Effector memory CD8-positive, alpha-beta T cell (primary cell): ENCODE measurements at regions not wholly inside any gene's neighbourhood (a gene's known extent, or its start where the extent isn't known, plus 50 kb on each side); places are given as distances from the start of the nearest gene placed in this dataset.

Experiments
- ATAC-seq: fragments of 150-1000 bp; cut with Tn5 transposase; replicated peaks from 2 replicates; pipeline ENCODE4 v1.10.0; 2021; ENCODE audit warnings: mild to moderate bottlenecking, moderate library complexity
- DNase-seq, 3 experiments: peaks; one replicate each; pipeline ENCODE4 v3.0.0; 2021
- H3K27ac Mint-ChIP-seq, 2 donors: one replicate each; pipeline ENCODE4 v1.8.0; 2022; ENCODE audit warnings: mild to moderate bottlenecking in 2 of 2, mixed read lengths in 2 of 2, moderate library complexity in 2 of 2
- H3K27me3 Mint-ChIP-seq, 2 donors: one replicate each; pipeline ENCODE4 v1.8.0; 2022; ENCODE audit warnings: mixed read lengths in 2 of 2
- H3K36me3 Mint-ChIP-seq: one replicate; pipeline ENCODE4 v1.8.0; 2022; ENCODE audit warnings: mild to moderate bottlenecking, moderate library complexity, mixed read lengths; ENCODE audit not compliant: insufficient read depth
- H3K4me1 Mint-ChIP-seq, 2 donors: one replicate each; pipeline ENCODE4 v1.8.0; 2022; ENCODE audit warnings: low read depth in 2 of 2, mixed read lengths in 2 of 2
- H3K4me3 Mint-ChIP-seq, 2 donors: one replicate each; pipeline ENCODE4 v1.8.0; 2022; ENCODE audit warnings: mild to moderate bottlenecking in 2 of 2, mixed read lengths in 2 of 2, moderate library complexity in 2 of 2
- H3K9me3 Mint-ChIP-seq, 2 donors: one replicate each; pipeline ENCODE4 v1.8.0; 2022; ENCODE audit warnings: mixed read lengths in 2 of 2

DNA sequence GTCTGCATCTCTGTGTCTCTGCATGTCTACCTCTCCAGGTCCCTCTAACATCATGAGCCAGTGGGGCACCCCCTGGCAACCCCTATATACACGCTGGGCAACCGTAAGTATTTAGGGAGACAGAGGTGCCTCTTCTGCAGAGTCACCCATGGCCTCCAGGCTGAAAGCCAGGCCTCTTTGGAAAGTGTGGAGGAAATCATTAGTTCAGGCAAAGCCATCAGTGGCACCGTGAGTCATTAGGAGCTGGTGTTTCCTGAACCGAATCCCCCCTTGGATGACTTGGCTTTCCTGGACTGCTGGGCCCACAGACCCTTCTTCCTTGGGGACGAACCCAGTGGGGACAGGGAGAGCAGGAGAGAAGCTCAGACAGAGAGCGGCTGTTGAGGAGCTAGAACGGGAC lies 174.8 kb downstream of the OLFM1 start:
- no peak overlapping the region for H3K27ac Mint-ChIP-seq
- H3K4me1 Mint-ChIP-seq: no peaks in the 10 kb centered on the region
- no peaks in the 10 kb centered on the region for H3K9me3 Mint-ChIP-seq
- DNase-seq (no peak), ATAC-seq (no peak)
- H3K27me3 Mint-ChIP-seq: peaks cover 13 to 19% of the 10 kb centered on the region in 2 donors
- H3K36me3 Mint-ChIP-seq: no peaks in the 10 kb centered on the region
- H3K4me3 Mint-ChIP-seq: no peak overlapping the region

DNA sequence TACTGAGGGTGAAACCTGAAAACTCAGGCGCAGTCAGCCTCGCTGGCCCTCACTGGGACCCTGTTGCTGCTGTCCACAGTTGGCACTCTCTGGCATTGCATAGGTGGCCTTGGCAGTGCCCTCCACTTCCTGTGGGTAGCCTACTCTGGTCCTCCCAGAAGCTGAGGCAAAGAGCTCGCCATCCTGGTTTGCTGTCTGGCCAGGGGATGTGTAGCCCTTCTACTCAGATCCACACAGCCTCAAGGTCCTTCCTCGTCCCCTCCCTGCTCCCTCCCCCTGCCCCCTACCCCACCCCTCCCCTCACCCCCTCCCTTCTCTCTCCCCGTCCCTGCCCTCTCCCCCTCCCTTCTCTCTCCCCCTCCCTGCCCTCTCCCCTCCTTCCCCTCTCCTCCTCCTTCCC lies 176.0 kb downstream of the OLFM1 start:
- ATAC-seq (no peak), DNase-seq (no peak)
- H3K4me1 Mint-ChIP-seq: no peaks in the 10 kb centered on the region
- no peak overlapping the region for H3K27ac Mint-ChIP-seq
- no peak overlapping the region for H3K4me3 Mint-ChIP-seq
- no peaks in the 10 kb centered on the region for H3K9me3 Mint-ChIP-seq
- peaks cover 13 to 29% of the 10 kb centered on the region in 2 donors for H3K27me3 Mint-ChIP-seq
- no peaks in the 10 kb centered on the region for H3K36me3 Mint-ChIP-seq

DNA sequence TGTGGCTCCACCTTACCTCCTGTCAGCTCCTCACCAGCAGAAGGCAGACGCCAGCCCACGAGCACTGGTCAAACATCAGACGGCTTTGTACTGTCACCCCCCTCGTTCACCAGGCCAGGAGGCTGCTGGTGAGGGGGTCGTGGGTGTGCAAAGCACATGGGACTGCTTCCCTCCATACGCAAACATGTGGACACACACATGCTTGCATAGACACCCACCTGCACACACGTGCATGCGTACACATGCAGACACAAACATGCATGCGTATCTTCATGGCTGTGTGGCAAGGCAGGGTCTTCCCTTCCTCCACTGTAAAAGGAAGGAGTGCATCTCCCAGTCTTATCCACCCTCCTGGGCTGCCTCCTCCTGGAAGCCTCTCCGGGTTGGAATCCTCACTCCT lies 178.5 kb downstream of the OLFM1 start:
- H3K36me3 Mint-ChIP-seq: no peaks in the 10 kb centered on the region
- H3K27me3 Mint-ChIP-seq: peaks cover 13 to 36% of the 10 kb centered on the region in 2 donors
- H3K4me1 Mint-ChIP-seq: no peaks in the 10 kb centered on the region
- no peak for ATAC-seq
- H3K27ac Mint-ChIP-seq: no peak overlapping the region
- no peak overlapping the region for H3K4me3 Mint-ChIP-seq
- peaks cover 0 to 3% of the 10 kb centered on the region in 2 donors for H3K9me3 Mint-ChIP-seq
- no peak for DNase-seq

DNA sequence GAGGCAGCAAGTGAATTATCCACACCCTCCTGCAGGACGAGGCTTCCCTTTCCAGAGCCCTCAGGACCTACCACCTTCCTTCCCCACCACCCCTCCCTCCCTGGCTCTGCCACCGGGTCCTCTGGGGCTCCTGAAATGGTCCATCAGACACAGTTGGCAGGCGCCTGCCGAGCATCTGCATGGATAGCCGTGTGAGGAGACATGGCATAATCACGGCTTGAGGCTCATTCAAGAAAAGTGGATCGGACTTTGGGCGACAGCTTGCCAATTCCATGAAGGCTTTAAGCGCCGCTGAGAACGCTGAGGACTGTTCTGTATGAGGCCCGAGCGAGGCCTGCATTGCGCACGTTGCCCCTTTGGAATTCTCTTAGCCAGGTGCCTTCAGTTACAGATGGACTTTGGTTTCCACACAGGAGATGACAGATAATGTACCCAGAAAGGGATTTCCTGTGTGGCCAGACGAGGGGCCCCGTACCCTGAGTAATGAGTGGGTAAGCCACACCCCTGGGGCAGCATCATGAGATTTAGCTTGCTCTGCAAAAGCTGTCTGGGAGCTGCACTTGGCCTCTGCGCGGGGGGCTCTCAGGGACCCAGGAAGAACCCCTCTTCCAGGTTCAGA lies 179.8 kb downstream of the OLFM1 start:
- Mint-ChIP-seq H3K9me3 (peaks cover 0 to 3% of the 10 kb centered on the region in 2 donors), H3K4me3 (no peak overlapping the region), H3K27me3 (peaks cover 26 to 50% of the 10 kb centered on the region in 2 donors), H3K27ac (no peak overlapping the region), H3K36me3 (no peaks in the 10 kb centered on the region), H3K4me1 (no peaks in the 10 kb centered on the region)
- ATAC-seq (no peak), DNase-seq (no peak)

DNA sequence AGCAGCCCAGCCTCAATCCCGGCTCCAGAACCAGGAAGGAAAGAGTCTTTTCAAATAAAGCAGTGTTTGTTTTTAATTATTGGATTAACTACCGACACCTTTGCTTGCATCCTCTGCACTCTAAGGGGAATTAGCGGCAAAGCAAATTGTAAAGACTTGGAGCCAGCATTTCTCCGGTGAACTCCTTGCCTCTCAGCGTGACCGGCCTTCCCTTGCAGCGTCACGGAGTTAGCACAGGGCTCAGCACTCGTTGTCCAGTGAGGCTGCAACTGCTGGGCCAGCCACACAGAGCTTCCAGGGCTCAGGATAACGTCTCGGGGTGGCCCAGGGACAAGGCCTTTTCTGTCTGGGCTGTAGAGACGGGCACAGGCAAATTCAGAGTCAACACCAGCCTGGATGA lies 180.6 kb downstream of the OLFM1 start:
- H3K4me1 Mint-ChIP-seq: no peaks in the 10 kb centered on the region
- H3K4me3 Mint-ChIP-seq: no peak overlapping the region
- DNase-seq: no peak
- ATAC-seq: no peak
- H3K27ac Mint-ChIP-seq: no peak overlapping the region
- no peaks in the 10 kb centered on the region for H3K36me3 Mint-ChIP-seq
- H3K9me3 Mint-ChIP-seq: peaks cover 0 to 3% of the 10 kb centered on the region in 2 donors
- H3K27me3 Mint-ChIP-seq: peaks cover 27 to 57% of the 10 kb centered on the region in 2 donors

DNA sequence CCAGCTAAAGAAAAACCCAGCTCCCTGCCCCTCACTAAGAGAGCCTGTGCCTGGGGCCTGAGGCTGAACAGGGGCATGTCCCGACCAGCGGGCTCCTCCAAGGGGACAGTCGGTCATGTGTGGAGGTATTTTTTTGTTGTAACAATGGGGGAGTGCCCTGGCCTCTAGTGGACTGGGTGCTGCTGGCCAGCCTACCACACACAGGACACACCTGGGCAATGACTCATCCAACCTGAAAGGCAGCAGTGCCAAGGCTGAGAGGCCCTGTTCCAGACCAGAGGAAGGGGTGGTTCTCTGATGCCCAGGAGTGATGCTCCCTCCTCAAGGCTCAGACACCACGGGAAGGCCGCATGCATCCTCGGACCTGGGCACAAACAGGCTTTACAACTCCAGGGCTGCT lies 181.5 kb downstream of the OLFM1 start:
- DNase-seq: no peak
- H3K27me3 Mint-ChIP-seq: peaks cover 32 to 67% of the 10 kb centered on the region in 2 donors
- H3K4me3 Mint-ChIP-seq: no peak overlapping the region
- no peak overlapping the region for H3K27ac Mint-ChIP-seq
- no peaks in the 10 kb centered on the region for H3K36me3 Mint-ChIP-seq
- peaks cover 0 to 3% of the 10 kb centered on the region in 2 donors for H3K9me3 Mint-ChIP-seq
- no peaks in the 10 kb centered on the region for H3K4me1 Mint-ChIP-seq
- no peak for ATAC-seq

DNA sequence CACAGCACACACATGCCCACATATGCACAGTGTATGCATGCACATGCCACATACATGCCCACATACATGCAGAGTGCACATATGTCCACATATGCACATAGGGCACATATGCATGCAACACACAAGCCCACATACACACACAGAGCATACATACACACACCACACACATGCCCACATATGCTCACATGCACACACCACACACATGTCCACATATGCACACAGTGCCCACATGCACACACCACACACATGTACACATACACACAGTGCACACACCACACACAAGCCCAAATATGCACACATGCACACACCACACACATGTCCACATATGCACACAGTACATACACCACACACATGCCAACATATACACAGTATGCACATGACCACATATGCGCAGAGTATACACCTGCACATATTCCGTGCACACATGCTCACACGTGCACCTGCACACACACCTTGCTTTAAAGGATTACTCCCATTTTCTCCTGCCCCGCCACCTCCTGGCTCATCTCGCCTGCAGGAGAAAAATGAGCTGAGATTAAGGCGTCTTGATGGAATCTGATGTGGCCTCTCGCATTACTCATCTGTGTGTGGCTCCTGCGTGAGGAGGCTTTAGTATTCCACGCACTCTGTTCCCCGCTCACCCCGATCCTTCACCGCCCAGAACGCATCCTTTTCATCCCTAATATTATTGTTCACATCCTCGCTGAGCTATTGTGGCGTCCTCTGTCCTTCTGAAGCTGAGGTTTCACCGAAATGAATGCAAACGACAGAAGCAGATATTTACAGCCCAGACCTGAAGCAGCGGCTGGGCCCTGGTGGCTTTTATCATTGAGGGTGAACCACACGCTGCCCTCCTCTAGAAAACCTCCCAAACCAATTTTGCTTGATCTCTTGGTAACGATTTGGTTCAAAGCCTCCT lies 182.7 kb downstream of the OLFM1 start:
- no peak for ATAC-seq
- H3K4me3 Mint-ChIP-seq: no peak overlapping the region
- peaks cover 37 to 73% of the 10 kb centered on the region in 2 donors for H3K27me3 Mint-ChIP-seq
- no peak overlapping the region for H3K27ac Mint-ChIP-seq
- no peak for DNase-seq
- H3K4me1 Mint-ChIP-seq: no peaks in the 10 kb centered on the region
- H3K36me3 Mint-ChIP-seq: no peaks in the 10 kb centered on the region
- peaks cover 0 to 3% of the 10 kb centered on the region in 2 donors for H3K9me3 Mint-ChIP-seq

DNA sequence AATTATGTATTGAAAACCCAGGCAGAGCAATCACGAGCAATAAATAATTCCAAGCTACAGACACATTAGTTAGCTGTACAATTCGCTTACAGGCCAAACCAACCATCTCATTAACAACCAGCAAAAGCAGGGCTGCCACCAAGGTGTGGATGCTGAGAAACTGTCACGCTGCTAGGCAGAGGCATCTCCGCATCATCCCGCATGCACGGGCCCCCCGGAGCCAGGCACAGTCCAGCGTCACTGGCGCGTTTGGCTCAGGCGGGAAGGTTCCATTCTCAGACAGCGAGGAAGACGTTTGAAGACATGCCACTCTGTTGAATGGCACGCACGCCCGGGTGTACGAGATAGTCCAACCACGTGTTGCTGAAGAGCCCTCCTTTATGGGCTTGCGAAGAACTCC lies 184.0 kb downstream of the OLFM1 start:
- Mint-ChIP-seq H3K36me3 (no peaks in the 10 kb centered on the region), H3K9me3 (peaks cover 0 to 3% of the 10 kb centered on the region in 2 donors), H3K27ac (no peak overlapping the region), H3K27me3 (peaks cover 36 to 74% of the 10 kb centered on the region in 2 donors), H3K4me3 (no peak overlapping the region), H3K4me1 (no peaks in the 10 kb centered on the region)
- ATAC-seq: no peak
- no peak for DNase-seq

DNA sequence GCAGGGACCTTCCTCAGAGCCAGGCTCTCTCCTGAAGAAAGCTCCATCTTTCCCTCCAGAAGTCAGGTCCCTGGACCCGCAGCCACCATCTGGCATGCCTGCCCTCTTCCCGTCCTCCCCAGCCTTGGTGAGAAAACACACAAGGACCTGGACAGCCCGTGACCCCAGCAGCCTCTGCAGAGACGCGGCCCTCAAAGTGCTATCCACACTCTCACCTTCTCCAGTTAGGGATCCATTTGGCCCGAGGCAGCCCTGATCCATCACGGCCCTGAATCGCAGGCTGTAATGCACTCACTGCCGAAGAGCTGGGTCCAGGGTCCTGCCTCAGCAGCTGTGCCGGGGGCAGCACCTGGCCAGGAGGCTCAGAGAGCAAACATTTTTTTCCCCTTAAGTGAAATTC lies 185.1 kb downstream of the OLFM1 start:
- Mint-ChIP-seq H3K27ac (no peak overlapping the region), H3K36me3 (no peaks in the 10 kb centered on the region), H3K27me3 (peaks cover 37 to 75% of the 10 kb centered on the region in 2 donors), H3K4me3 (no peak overlapping the region), H3K9me3 (peaks cover 0 to 3% of the 10 kb centered on the region in 2 donors), H3K4me1 (no peaks in the 10 kb centered on the region)
- no peak for DNase-seq
- ATAC-seq: no peak

DNA sequence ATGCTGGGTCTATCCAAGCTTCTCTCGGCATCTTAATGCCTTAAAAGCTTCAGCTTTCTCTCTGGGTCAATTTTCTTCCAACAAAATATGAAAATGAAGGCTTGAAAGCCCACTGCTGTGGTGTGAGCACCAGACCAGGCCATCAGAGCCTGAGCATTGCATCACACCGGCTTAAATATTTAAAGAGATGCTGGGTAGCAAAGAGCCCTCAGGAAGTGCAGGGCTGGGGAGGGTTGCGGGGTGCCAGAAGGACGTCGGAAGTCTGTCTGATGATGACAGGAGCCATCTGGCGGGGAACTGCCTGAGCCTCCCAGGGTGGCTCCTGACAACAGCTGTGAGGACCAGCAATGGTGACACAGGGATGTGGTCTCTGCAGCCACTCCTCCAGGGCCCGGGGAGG lies 185.5 kb downstream of the OLFM1 start:
- no peaks in the 10 kb centered on the region for H3K4me1 Mint-ChIP-seq
- H3K27me3 Mint-ChIP-seq: peaks cover 37 to 75% of the 10 kb centered on the region in 2 donors
- H3K9me3 Mint-ChIP-seq: peaks cover 0 to 3% of the 10 kb centered on the region in 2 donors
- DNase-seq (no peak), ATAC-seq (no peak)
- H3K4me3 Mint-ChIP-seq: no peak overlapping the region
- no peaks in the 10 kb centered on the region for H3K36me3 Mint-ChIP-seq
- H3K27ac Mint-ChIP-seq: no peak overlapping the region

DNA sequence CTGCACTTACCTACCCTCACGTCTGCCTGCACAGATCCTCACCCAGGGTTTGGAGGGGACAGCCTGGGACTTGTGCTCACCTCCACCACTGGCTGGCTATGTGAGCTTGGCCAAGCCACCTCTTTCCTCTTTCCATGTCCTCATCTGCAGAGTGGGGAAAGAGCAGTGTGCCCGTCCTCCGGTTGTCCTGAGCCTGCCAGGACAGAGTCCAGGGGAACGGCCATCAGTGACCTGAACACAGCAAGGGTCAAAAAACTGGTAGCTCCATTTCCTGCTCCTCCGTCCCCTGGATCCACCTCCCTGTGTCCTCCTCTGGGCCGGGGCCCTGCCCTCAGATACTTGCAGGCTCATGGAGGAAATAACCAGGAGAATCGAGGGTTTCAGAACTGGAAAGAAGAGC lies 187.7 kb downstream of the OLFM1 start:
- H3K9me3 Mint-ChIP-seq: peaks cover 0 to under 1% of the 10 kb centered on the region in 2 donors
- ATAC-seq: no peak
- no peak for DNase-seq
- H3K36me3 Mint-ChIP-seq: no peaks in the 10 kb centered on the region
- H3K4me3 Mint-ChIP-seq: no peak overlapping the region
- no peaks in the 10 kb centered on the region for H3K4me1 Mint-ChIP-seq
- H3K27ac Mint-ChIP-seq: no peak overlapping the region
- H3K27me3 Mint-ChIP-seq: peaks cover 43 to 94% of the 10 kb centered on the region in 2 donors

DNA sequence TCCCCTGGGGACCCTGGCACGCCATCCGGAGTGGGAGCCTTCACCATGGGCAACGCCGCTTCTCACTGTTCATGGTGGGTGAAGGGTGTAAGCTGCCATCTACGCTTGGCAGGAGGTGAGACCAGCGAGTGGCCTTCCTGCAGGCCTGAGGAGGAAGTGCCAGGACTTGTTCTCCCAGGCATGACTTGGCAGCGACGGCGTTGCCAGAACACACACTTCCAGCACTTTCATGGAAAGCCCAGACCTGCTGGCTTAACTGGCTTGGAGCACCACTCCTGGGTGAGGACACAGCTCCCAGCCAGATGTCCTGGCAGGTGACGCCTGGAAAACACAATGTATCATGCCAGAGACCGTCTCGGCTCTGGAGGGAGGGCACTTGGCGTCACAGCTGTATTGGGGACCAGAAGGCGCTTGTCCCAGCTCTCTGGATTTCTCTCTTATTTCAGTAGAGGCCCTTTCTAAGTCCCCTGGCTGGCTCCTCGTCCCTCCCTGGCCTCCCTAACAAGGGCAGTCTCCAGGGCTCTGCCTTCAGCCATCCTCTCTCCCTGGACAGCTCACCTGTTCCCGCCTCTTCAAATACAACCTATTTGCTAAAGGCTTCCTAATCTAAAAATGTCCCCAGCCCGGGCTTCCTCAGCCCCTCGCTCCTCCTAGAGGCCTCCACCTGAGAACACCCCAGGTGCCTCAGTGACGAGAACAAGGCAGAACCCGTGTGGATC lies 188.3 kb downstream of the OLFM1 start:
- no peaks in the 10 kb centered on the region for H3K9me3 Mint-ChIP-seq
- H3K27me3 Mint-ChIP-seq: peaks cover 46 to 94% of the 10 kb centered on the region in 2 donors
- DNase-seq (no peak), ATAC-seq (no peak)
- H3K4me3 Mint-ChIP-seq: no peak overlapping the region
- H3K36me3 Mint-ChIP-seq: no peaks in the 10 kb centered on the region
- H3K27ac Mint-ChIP-seq: no peak overlapping the region
- no peaks in the 10 kb centered on the region for H3K4me1 Mint-ChIP-seq
